ENCODE measurements at regions not wholly inside any gene's neighbourhood (a gene's known extent, or its start where the extent isn't known, plus 50 kb on each side); places are given as distances from the start of the nearest gene placed in this dataset.
A peak's percentile ranks its signal among the peaks of the same experiment; 100 is the strongest.

GRCh38 chr14:40899435-40899834 lies 707.2 kb upstream of the LRFN5 start:
- no peaks in the 10 kb centered on the region for H3K36me3 ChIP-seq
- FAIRE-seq (no peak), ATAC-seq (no peak), DNase-seq (no peak)
- H3K4me3 ChIP-seq, result no peak overlapping the region
- WGBS, 2 donors, result 12 to 43% methylated on average over 2 of the region's 2 CpGs
- intact Hi-C loops (cut with DNase I), result no loop called here
- TF ChIP-seq CTCF (IDR thresholded peaks at IDR 0.05), result no peak
- no peak overlapping the region for H3K27ac ChIP-seq
- H3K4me1 ChIP-seq, result no peaks in the 10 kb centered on the region
- no peaks in the 10 kb centered on the region for H3K9me3 ChIP-seq
- peaks cover 0 to 6% (median 0%) of the 10 kb centered on the region in 4 donors for H3K27me3 ChIP-seq

- no peaks in the 10 kb centered on the region for H3K4me1 ChIP-seq
- FAIRE-seq, result no peak
- H3K4me3 ChIP-seq, result no peak overlapping the region
- 75 to 84% methylated on average over 2 of the region's 2 CpGs for WGBS, 2 donors
- H3K36me3 ChIP-seq, result no peaks in the 10 kb centered on the region
- intact Hi-C loops (cut with DNase I), result no loop called here
- no peak for ATAC-seq
- H3K27me3 ChIP-seq, result no peaks in the 10 kb centered on the region
- no peak overlapping the region for H3K27ac ChIP-seq
- DNase-seq, result no peak
- no peak for TF ChIP-seq CTCF (IDR thresholded peaks at IDR 0.05)
- H3K9me3 ChIP-seq, result no peaks in the 10 kb centered on the region
Measured at GRCh38 chr14:40894846-40895245, 711.8 kb upstream of the LRFN5 start.

- no peaks in the 10 kb centered on the region for H3K4me1 ChIP-seq
- no peaks in the 10 kb centered on the region for H3K36me3 ChIP-seq
- no peaks in the 10 kb centered on the region for H3K27me3 ChIP-seq
- no peak for TF ChIP-seq CTCF (IDR thresholded peaks at IDR 0.05)
- FAIRE-seq (no peak), DNase-seq (no peak), ATAC-seq (no peak)
- no peaks in the 10 kb centered on the region for H3K9me3 ChIP-seq
- intact Hi-C loops (cut with DNase I), result no loop called here
- no peak overlapping the region for H3K27ac ChIP-seq
- no peak overlapping the region for H3K4me3 ChIP-seq
Measured at GRCh38 chr14:40889126-40889525, 717.5 kb upstream of the LRFN5 start.

- Histone ChIP-seq H3K4me1 (no peaks in the 10 kb centered on the region), H3K4me3 (no peak overlapping the region), H3K27ac (no peak overlapping the region), H3K36me3 (no peaks in the 10 kb centered on the region), H3K27me3 (no peaks in the 10 kb centered on the region), H3K9me3 (no peaks in the 10 kb centered on the region)
- intact Hi-C loops (cut with DNase I), result no loop called here
- DNase-seq, result no peak
- peak; percentile 56 for FAIRE-seq
- 66 to 80% methylated on average over 2 of the region's 2 CpGs for WGBS, 2 donors
- TF ChIP-seq CTCF (IDR thresholded peaks at IDR 0.05), result no peak
- no peak for ATAC-seq
Measured at GRCh38 chr14:40887912-40888311, 718.8 kb upstream of the LRFN5 start.

- 35 to 43% methylated on average over 1 of the region's 1 CpG for whole genome bisulfite sequencing, 2 donors
- intact Hi-C loops (cut with DNase I), result no loop called here
- no peak for TF ChIP-seq CTCF (IDR thresholded peaks at IDR 0.05)
- H3K36me3 ChIP-seq, result no peaks in the 10 kb centered on the region
- ATAC-seq (no peak), FAIRE-seq (no peak), DNase-seq (no peak)
- H3K4me3 ChIP-seq, result no peak overlapping the region
- H3K9me3 ChIP-seq, result no peaks in the 10 kb centered on the region
- H3K27ac ChIP-seq, result no peak overlapping the region
- H3K27me3 ChIP-seq, result no peaks in the 10 kb centered on the region
- no peaks in the 10 kb centered on the region for H3K4me1 ChIP-seq
Measured at GRCh38 chr14:40870252-40870651, 736.4 kb upstream of the LRFN5 start.

All from pancreas (tissue), 10 donors.